ENCODE measurements at regions not wholly inside any gene's neighbourhood (a gene's known extent, or its start where the extent isn't known, plus 50 kb on each side); places are given as distances from the start of the nearest gene placed in this dataset.
A peak's percentile ranks its signal among the peaks of the same experiment; 100 is the strongest.

DNA sequence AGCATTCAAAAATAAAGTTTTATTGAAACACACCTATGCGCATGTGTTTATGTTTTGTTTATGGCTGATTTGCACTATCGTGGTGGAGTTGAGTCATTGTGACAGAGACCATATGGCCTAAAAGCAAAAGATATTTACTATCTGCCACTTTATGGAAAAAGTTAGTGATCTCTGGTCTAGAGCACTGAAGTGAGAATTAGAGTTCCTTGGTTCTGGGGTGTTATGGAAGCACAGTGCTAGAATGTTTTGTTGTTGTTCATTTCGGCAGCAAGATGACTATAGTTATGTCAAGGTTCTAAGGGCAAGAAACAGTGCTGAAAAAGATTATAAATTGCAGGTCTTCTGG lies 416.5 kb downstream of the SLC4A3 start:
- TF ChIP-seq CTCF (IDR thresholded peaks at IDR 0.05; ENCODE audit: low read depth, low read length), result no peak
- no peak overlapping the region for H3K4me3 ChIP-seq
- peak in 1 of 2 donors; percentile 47 for DNase-seq (ENCODE audit: low read depth in 1 of 2, low spot score in 1 of 2)
- no peaks in the 10 kb centered on the region for H3K36me3 ChIP-seq
- H3K27me3 ChIP-seq, result no peaks in the 10 kb centered on the region
- peaks cover 6% of the 10 kb centered on the region for H3K4me1 ChIP-seq (ENCODE audit: low read depth)
- no peak overlapping the region for H3K27ac ChIP-seq
- H3K9me3 ChIP-seq (ENCODE audit: low read depth), result no peaks in the 10 kb centered on the region

DNA sequence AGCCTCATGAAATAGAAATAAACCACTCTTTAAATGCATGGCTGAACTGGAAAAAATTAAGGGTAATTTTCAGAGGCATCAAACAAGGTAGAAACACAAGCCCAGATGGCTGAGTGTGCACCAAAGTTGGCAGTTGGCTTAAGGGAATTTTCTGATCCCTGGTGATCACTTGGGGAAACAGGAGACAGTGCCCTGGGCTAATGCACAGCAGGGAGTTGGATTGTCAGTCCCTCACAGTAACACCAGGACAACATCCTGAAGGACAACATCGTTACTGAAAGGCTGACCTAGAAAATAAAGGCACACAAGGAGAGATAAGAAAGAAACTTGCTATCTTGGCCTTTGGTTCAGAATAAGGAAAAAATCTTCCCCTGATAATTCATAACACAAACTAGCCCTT lies 417.0 kb downstream of the SLC4A3 start:
- Histone ChIP-seq H3K4me3 (no peak overlapping the region), H3K9me3 (ENCODE audit: low read depth) (no peaks in the 10 kb centered on the region), H3K27ac (no peak overlapping the region), H3K36me3 (no peaks in the 10 kb centered on the region), H3K4me1 (ENCODE audit: low read depth) (peaks cover 6% of the 10 kb centered on the region), H3K27me3 (no peaks in the 10 kb centered on the region)
- no peak for DNase-seq (ENCODE audit: low read depth in 1 of 2, low spot score in 1 of 2)
- TF ChIP-seq CTCF (IDR thresholded peaks at IDR 0.05; ENCODE audit: low read depth, low read length), result no peak

GRCh38 chr2:220046507-220046906 lies 419.1 kb downstream of the SLC4A3 start:
- H3K4me3 ChIP-seq, result no peak overlapping the region
- H3K9me3 ChIP-seq (ENCODE audit: low read depth), result no peaks in the 10 kb centered on the region
- no peaks in the 10 kb centered on the region for H3K27me3 ChIP-seq
- DNase-seq (ENCODE audit: low read depth in 1 of 2, low spot score in 1 of 2), result peak in 1 of 2 donors; percentile 15
- H3K4me1 ChIP-seq (ENCODE audit: low read depth), result peaks cover 6% of the 10 kb centered on the region
- no peak overlapping the region for H3K27ac ChIP-seq
- H3K36me3 ChIP-seq, result no peaks in the 10 kb centered on the region
- TF ChIP-seq CTCF (IDR thresholded peaks at IDR 0.05; ENCODE audit: low read depth, low read length), result no peak

GRCh38 chr2:220051716-220052115 lies 424.3 kb downstream of the SLC4A3 start:
- no peak for DNase-seq (ENCODE audit: low read depth in 1 of 2, low spot score in 1 of 2)
- no peak for TF ChIP-seq CTCF (IDR thresholded peaks at IDR 0.05; ENCODE audit: low read depth, low read length)
- no peaks in the 10 kb centered on the region for H3K9me3 ChIP-seq (ENCODE audit: low read depth)

GRCh38 chr2:220053919-220054318 lies 426.5 kb downstream of the SLC4A3 start:
- Histone ChIP-seq H3K27me3 (no peaks in the 10 kb centered on the region), H3K27ac (no peak overlapping the region)

More at GRCh38 chr2:220051716-220052115, 424.3 kb downstream of the SLC4A3 start:
- H3K4me1 ChIP-seq (ENCODE audit: low read depth), result no peaks in the 10 kb centered on the region
- H3K4me3 ChIP-seq, result no peak overlapping the region
- no peaks in the 10 kb centered on the region for H3K27me3 ChIP-seq
- no peak overlapping the region for H3K27ac ChIP-seq
- no peaks in the 10 kb centered on the region for H3K36me3 ChIP-seq

More at GRCh38 chr2:220053919-220054318, 426.5 kb downstream of the SLC4A3 start:
- Histone ChIP-seq H3K36me3 (no peaks in the 10 kb centered on the region), H3K4me1 (ENCODE audit: low read depth) (no peaks in the 10 kb centered on the region), H3K4me3 (no peak overlapping the region), H3K9me3 (ENCODE audit: low read depth) (no peaks in the 10 kb centered on the region)
- peak; percentile 14 for TF ChIP-seq CTCF (IDR thresholded peaks at IDR 0.05; ENCODE audit: low read depth, low read length)
- no peak for DNase-seq (ENCODE audit: low read depth in 1 of 2, low spot score in 1 of 2)

Measured in cardiac muscle cell (in vitro differentiated cells and primary cell).